ENCODE measurements at regions not wholly inside any gene's neighbourhood (a gene's known extent, or its start where the extent isn't known, plus 50 kb on each side); places are given as distances from the start of the nearest gene placed in this dataset.
A peak's percentile ranks its signal among the peaks of the same experiment; 100 is the strongest.
"Not testable (repeated sequence)": the region's sequence is repeated elsewhere in the genome, so short reads cannot be mapped to it uniquely, and the experiment has no call there.

DNA sequence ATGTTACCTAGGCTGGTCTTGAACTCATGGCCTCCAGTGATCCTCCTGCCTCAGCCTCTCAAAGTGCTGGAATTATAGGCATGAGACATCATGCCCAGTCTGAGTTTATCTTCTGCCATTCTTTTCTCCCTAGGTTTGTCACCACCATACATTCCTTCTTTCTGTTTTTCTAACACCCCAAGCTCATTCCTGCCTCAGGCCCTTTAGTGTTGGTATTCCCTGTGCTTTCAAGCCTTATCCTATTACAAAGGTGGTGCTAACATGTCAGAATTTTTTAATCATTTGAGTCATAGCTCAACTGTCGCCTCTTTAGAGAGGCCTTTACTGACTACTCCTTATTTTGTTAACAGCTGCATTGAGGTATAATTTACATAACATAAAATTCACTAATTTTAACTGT is 221.1 kb upstream of the PRSS16 start:
- Histone ChIP-seq H3K27me3 (replicated peaks) (no peaks in the 10 kb centered on the region), H3K27ac (no peak overlapping the region), H3K4me3 (ENCODE audit: low read depth, low read length) (no peak overlapping the region), H3K36me3 (replicated peaks) (no peaks in the 10 kb centered on the region)
- TF ChIP-seq, protein P1, sequence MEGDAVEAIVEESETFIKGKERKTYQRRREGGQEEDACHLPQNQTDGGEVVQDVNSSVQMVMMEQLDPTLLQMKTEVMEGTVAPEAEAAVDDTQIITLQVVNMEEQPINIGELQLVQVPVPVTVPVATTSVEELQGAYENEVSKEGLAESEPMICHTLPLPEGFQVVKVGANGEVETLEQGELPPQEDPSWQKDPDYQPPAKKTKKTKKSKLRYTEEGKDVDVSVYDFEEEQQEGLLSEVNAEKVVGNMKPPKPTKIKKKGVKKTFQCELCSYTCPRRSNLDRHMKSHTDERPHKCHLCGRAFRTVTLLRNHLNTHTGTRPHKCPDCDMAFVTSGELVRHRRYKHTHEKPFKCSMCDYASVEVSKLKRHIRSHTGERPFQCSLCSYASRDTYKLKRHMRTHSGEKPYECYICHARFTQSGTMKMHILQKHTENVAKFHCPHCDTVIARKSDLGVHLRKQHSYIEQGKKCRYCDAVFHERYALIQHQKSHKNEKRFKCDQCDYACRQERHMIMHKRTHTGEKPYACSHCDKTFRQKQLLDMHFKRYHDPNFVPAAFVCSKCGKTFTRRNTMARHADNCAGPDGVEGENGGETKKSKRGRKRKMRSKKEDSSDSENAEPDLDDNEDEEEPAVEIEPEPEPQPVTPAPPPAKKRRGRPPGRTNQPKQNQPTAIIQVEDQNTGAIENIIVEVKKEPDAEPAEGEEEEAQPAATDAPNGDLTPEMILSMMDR (IDR thresholded peaks at IDR 0.05; ENCODE audit: low read depth, low read length, missing control alignments): no peak
- DNase-seq: no peak
- in situ Hi-C loops (cut with HindIII; ENCODE audit: low pct_ligation_motif_present, low sequenced_read_pairs): no loop called here

DNA sequence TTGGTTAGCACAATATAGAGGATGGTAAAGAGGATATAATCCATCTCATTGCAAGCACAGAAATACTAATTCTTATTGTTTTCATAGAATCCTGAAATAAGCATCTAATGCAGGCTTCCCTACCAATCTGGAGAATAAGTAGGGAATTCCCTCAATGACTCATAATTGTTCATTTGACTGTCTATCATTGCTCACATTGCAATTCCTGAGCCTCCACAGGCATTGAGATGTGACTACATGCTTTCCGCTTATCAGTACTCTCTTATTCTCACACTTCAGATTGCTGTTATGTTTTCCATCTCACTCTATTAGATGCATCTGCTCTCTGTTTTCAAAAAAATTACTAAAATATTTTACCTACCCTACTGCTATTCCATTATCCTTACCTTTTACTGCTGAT is 216.2 kb upstream of the PRSS16 start:
- TF ChIP-seq, protein P1 (IDR thresholded peaks at IDR 0.05; ENCODE audit: low read depth, low read length, missing control alignments): no peak
- no peak overlapping the region for H3K4me3 ChIP-seq (ENCODE audit: low read depth, low read length)
- H3K27me3 ChIP-seq (replicated peaks): no peaks in the 10 kb centered on the region
- no peak overlapping the region for H3K27ac ChIP-seq
- in situ Hi-C loops (cut with HindIII; ENCODE audit: low pct_ligation_motif_present, low sequenced_read_pairs): no loop called here
- DNase-seq: peak; percentile 50
- H3K36me3 ChIP-seq (replicated peaks): no peaks in the 10 kb centered on the region

DNA sequence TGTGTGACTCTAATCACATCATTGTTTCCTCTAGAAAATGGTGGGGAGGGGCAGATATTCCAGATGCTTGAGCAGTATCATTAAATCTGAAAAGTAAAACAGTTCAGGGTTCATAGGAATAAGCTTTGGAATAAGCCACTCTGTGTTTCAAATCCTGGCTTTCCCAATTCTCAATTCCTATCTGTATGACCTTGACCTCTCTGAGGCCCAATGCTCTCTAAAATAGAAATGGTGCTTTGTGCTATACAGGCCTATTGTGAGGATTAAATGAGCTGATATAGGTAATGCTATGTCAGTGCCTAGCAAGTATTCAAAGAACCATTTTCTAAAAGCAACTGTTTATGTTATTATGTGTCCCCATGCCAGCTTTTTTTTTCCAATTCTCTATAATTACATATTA is 209.0 kb upstream of the PRSS16 start:
- no peak for DNase-seq
- TF ChIP-seq, protein P1 (IDR thresholded peaks at IDR 0.05; ENCODE audit: low read depth, low read length, missing control alignments): no peak
- in situ Hi-C loops (cut with HindIII; ENCODE audit: low pct_ligation_motif_present, low sequenced_read_pairs): no loop called here
- Histone ChIP-seq H3K27me3 (replicated peaks) (no peaks in the 10 kb centered on the region), H3K27ac (no peak overlapping the region), H3K4me3 (ENCODE audit: low read depth, low read length) (no peak overlapping the region), H3K36me3 (replicated peaks) (no peaks in the 10 kb centered on the region)

DNA sequence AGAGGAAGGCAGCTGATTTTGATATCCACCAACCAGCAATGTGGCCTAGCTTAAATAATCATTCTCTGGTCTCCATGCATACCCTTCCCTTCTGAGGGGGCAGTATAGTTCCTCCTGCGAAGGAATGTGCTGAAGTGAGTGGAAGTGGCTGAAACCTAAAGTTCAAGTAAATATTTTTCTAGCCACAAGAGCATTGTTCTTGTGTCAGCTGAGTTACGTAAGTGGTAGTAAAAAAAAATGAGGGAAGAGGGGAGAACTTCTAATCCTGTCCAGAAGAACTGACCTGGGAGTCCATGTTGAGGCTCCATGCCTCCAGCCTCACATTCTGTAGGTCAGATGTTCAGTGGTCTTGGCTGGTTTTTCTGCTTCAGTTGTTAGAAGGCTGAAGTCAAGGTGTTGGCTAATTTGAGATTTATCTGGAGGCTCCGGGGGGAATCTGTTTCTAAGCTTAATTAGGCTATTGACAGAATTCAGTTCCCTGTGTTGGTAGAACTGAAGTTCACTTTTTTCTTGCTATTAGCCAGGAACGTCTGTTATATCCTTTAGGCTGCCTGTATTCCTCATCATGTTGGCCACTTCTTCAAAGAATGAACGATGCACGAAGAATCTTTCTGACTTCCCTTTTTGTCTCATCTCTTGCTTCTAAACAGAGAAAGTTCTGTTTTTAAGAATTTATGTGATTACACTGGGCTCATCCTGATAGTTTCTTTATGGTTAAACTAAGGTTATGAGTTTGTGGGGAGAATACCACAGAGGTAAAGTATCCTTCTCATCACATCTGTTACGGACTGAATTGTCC is 207.1 kb upstream of the PRSS16 start:
- DNase-seq: no peak
- in situ Hi-C loops (cut with HindIII; ENCODE audit: low pct_ligation_motif_present, low sequenced_read_pairs): no loop called here
- TF ChIP-seq, protein P1 (IDR thresholded peaks at IDR 0.05; ENCODE audit: low read depth, low read length, missing control alignments): no peak
- no peak overlapping the region for H3K4me3 ChIP-seq (ENCODE audit: low read depth, low read length)
- H3K36me3 ChIP-seq (replicated peaks): no peaks in the 10 kb centered on the region
- no peaks in the 10 kb centered on the region for H3K27me3 ChIP-seq (replicated peaks)
- no peak overlapping the region for H3K27ac ChIP-seq

DNA sequence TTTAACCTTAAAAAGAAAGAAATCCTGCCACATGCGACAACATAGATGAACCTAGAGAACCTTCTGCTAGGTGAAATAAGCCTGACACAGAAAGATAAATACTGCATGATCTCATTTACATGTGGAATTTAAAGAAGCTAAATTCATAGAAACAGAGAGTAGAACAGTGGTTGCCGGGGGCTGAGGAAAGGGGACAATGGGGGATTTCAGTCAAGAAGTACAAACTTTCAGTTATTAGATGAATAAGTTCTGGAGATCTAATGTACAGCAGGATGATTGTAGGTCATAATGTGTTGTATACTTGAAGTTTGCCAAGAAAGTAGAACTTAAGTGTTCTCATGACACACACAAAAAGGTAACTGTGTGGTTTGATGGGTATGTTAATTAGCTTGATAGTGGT is 204.3 kb upstream of the PRSS16 start:
- DNase-seq: no peak
- no peak overlapping the region for H3K27ac ChIP-seq
- no peak overlapping the region for H3K4me3 ChIP-seq (ENCODE audit: low read depth, low read length)
- H3K36me3 ChIP-seq (replicated peaks): no peaks in the 10 kb centered on the region
- in situ Hi-C loops (cut with HindIII; ENCODE audit: low pct_ligation_motif_present, low sequenced_read_pairs): no loop called here
- no peaks in the 10 kb centered on the region for H3K27me3 ChIP-seq (replicated peaks)
- TF ChIP-seq, protein P1 (IDR thresholded peaks at IDR 0.05; ENCODE audit: low read depth, low read length, missing control alignments): no peak

DNA sequence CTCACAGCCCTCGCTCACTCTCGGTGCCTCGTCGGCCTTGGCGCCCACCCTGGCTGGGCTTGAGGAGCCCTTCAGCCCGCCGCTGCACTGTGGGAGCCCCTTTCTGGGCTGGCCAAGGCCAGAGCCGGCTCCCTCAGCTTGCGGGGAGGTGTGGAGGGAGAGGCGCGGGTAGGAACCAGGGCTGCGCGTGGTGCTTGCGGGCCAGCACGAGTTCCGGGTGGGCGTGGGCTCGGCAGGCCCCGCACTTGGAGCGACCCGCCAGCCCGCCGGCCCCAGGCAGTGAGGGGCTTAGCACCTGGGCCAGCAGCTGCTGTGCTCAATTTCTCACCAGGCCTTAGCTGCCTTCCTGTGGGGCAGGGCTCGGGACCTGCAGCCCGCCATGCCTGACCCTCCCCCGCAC is 202.4 kb upstream of the PRSS16 start:
- H3K4me3 ChIP-seq (ENCODE audit: low read depth, low read length); H3K36me3 ChIP-seq (replicated peaks); in situ Hi-C loops (cut with HindIII; ENCODE audit: low pct_ligation_motif_present, low sequenced_read_pairs); DNase-seq; H3K27ac ChIP-seq; H3K27me3 ChIP-seq (replicated peaks): not testable (repeated sequence)

DNA sequence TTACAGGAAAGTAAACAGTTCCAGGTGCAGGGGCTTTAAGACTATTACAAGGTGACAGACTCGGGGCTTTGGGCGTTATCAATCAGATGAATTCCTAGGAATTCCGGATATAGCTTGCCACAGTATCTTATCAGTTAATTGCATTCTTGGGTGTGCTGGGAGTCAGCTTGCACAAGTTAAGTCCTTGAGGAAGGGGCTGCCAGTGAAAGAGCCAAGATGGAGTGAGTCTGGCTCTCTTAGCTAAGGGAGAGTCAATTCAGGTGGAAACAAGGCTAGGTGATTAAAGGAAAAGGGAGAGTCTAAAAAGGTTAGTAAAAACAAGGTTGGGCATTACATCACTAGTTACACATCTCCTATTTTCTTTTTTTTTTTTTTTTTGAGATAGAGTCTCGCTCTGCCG is 199.8 kb upstream of the PRSS16 start:
- DNase-seq; H3K4me3 ChIP-seq (ENCODE audit: low read depth, low read length); H3K27ac ChIP-seq; H3K27me3 ChIP-seq (replicated peaks); H3K36me3 ChIP-seq (replicated peaks); in situ Hi-C loops (cut with HindIII; ENCODE audit: low pct_ligation_motif_present, low sequenced_read_pairs): not testable (repeated sequence)
